ENCODE measurements at regions not wholly inside any gene's neighbourhood (a gene's known extent, or its start where the extent isn't known, plus 50 kb on each side); places are given as distances from the start of the nearest gene placed in this dataset.

GRCh38 chr5:74430631-74431289, 209.8 kb downstream of the ENC1 start:
- H3K4me3 ChIP-seq = no peak overlapping the region
- 66 to 73% (median 67%) methylated on average over 4 of the region's 4 CpGs for WGBS, 3 donors
- no peak overlapping the region for H3K27ac ChIP-seq
- TF ChIP-seq, protein P1, sequence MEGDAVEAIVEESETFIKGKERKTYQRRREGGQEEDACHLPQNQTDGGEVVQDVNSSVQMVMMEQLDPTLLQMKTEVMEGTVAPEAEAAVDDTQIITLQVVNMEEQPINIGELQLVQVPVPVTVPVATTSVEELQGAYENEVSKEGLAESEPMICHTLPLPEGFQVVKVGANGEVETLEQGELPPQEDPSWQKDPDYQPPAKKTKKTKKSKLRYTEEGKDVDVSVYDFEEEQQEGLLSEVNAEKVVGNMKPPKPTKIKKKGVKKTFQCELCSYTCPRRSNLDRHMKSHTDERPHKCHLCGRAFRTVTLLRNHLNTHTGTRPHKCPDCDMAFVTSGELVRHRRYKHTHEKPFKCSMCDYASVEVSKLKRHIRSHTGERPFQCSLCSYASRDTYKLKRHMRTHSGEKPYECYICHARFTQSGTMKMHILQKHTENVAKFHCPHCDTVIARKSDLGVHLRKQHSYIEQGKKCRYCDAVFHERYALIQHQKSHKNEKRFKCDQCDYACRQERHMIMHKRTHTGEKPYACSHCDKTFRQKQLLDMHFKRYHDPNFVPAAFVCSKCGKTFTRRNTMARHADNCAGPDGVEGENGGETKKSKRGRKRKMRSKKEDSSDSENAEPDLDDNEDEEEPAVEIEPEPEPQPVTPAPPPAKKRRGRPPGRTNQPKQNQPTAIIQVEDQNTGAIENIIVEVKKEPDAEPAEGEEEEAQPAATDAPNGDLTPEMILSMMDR (IDR thresholded peaks at IDR 0.05) = no peak
- intact Hi-C loops (cut with DNase I) = no loop called here
- H3K36me3 ChIP-seq (ENCODE audit: insufficient read depth in 1 of 2, low read depth in 1 of 2) = no peaks in the 10 kb centered on the region
- H3K4me1 ChIP-seq = peaks cover 4% of the 10 kb centered on the region
- H3K9me3 ChIP-seq = no peaks in the 10 kb centered on the region
- ATAC-seq (no peak), DNase-seq (no peak)
- H3K27me3 ChIP-seq (ENCODE audit: insufficient read depth in 3 of 3, low read length in 2 of 3) = no peaks in the 10 kb centered on the region

- Histone ChIP-seq H3K4me1 (peaks cover 9% of the 10 kb centered on the region), H3K36me3 (ENCODE audit: insufficient read depth in 1 of 2, low read depth in 1 of 2) (no peaks in the 10 kb centered on the region), H3K27ac (no peak overlapping the region), H3K4me3 (no peak overlapping the region), H3K27me3 (ENCODE audit: insufficient read depth in 3 of 3, low read length in 2 of 3) (no peaks in the 10 kb centered on the region), H3K9me3 (no peaks in the 10 kb centered on the region)
- DNase-seq (no peak), ATAC-seq (no peak)
- intact Hi-C loops (cut with DNase I) = no loop called here
- WGBS, 3 donors = 85 to 98% (median 97%) methylated on average over 4 of the region's 4 CpGs
- TF ChIP-seq, protein P1 (IDR thresholded peaks at IDR 0.05) = no peak
Observed at GRCh38 chr5:74429495-74429894, 211.0 kb downstream of the ENC1 start.

DNA sequence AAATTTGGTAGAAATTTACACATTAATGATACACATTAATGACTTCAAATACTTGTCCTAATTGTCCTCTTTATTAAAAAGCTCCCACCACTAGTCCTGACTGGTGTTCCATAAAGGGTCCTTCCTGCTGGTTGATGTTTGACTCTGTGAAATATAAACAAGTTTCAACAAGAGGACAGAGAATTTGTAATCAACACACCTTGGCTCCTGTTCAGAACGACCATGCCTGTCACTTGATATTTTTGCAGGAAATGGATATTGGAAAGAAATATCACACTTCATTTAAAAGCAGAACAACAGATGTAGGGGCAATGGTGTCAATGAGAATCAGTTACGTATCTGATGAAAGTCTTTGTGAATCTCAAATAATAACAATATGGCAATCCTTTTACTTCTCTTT, 211.7 kb downstream of the ENC1 start:
- H3K4me3 ChIP-seq = no peak overlapping the region
- ATAC-seq (no peak), DNase-seq (no peak)
- 25 to 52% (median 51%) methylated on average over 2 of the region's 2 CpGs for WGBS, 3 donors
- peaks cover 15% of the 10 kb centered on the region for H3K4me1 ChIP-seq
- intact Hi-C loops (cut with DNase I) = no loop called here
- H3K36me3 ChIP-seq (ENCODE audit: insufficient read depth in 1 of 2, low read depth in 1 of 2) = no peaks in the 10 kb centered on the region
- H3K27ac ChIP-seq = no peak overlapping the region
- no peaks in the 10 kb centered on the region for H3K9me3 ChIP-seq
- TF ChIP-seq, protein P1 (IDR thresholded peaks at IDR 0.05) = no peak
- H3K27me3 ChIP-seq (ENCODE audit: insufficient read depth in 3 of 3, low read length in 2 of 3) = no peaks in the 10 kb centered on the region

- H3K36me3 ChIP-seq (ENCODE audit: insufficient read depth in 1 of 2, low read depth in 1 of 2) = no peaks in the 10 kb centered on the region
- no peaks in the 10 kb centered on the region for H3K27me3 ChIP-seq (ENCODE audit: insufficient read depth in 3 of 3, low read length in 2 of 3)
- DNase-seq (no peak), ATAC-seq (no peak)
- peaks cover 15% of the 10 kb centered on the region for H3K4me1 ChIP-seq
- H3K4me3 ChIP-seq = no peak overlapping the region
- TF ChIP-seq, protein P1 (IDR thresholded peaks at IDR 0.05) = no peak
- H3K9me3 ChIP-seq = no peaks in the 10 kb centered on the region
- WGBS, 3 donors = 91 to 99% (median 93%) methylated on average over 2 of the region's 2 CpGs
- no peak overlapping the region for H3K27ac ChIP-seq
- intact Hi-C loops (cut with DNase I) = no loop called here
Observed at GRCh38 chr5:74428275-74428674, 212.3 kb downstream of the ENC1 start.

DNA sequence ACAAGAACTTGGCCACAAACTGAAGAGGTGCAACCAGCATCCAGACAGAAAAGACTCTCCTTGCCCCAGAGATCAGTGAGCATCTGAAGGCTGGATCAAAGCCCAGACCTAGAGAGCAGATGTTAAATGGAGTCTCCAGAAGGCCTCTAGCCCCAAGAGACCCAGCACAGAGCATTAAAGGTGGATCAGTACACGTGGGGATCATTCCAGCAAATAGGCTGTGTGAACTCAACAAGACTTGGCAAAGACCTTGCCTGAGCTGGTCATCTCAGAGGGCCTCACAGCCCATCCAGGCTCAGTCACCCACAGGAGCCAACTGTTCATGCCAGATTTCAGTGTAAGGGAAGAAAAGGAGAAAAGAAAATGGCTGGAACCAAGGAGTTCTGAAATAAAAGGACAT, 214.0 kb downstream of the ENC1 start:
- 15 to 35% (median 30%) methylated on average over 1 of the region's 1 CpG for WGBS, 3 donors
- Histone ChIP-seq H3K4me1 (peaks cover 12% of the 10 kb centered on the region), H3K27me3 (ENCODE audit: insufficient read depth in 3 of 3, low read length in 2 of 3) (no peaks in the 10 kb centered on the region), H3K27ac (no peak overlapping the region), H3K36me3 (ENCODE audit: insufficient read depth in 1 of 2, low read depth in 1 of 2) (no peaks in the 10 kb centered on the region), H3K9me3 (no peaks in the 10 kb centered on the region), H3K4me3 (no peak overlapping the region)
- no peak for ATAC-seq
- intact Hi-C loops (cut with DNase I) = no loop called here
- no peak for DNase-seq
- TF ChIP-seq, protein P1 (IDR thresholded peaks at IDR 0.05) = no peak
